Colonic mucosa (tissue), 4 donors: ENCODE measurements at regions not wholly inside any gene's neighbourhood (a gene's known extent, or its start where the extent isn't known, plus 50 kb on each side); places are given as distances from the start of the nearest gene placed in this dataset.

ENCODE experiments used
- DNase-seq: peaks from one replicate; pipeline ENCODE4 v3.0.0-alpha.2; 2020
- H3K27ac ChIP-seq: fragments of 200-600 bp; one replicate; pipeline ENCODE4 v1.8.0; 2021
- H3K27me3 ChIP-seq: fragments of 200-600 bp; one replicate; pipeline ENCODE4 v1.8.0; 2021
- H3K36me3 ChIP-seq: fragments of 200-600 bp; one replicate; pipeline ENCODE4 v1.8.0; 2021
- H3K4me1 ChIP-seq: fragments of 200-600 bp; one replicate; pipeline ENCODE4 v1.8.0; 2021; ENCODE audit warnings: mild to moderate bottlenecking
- H3K4me3 ChIP-seq: fragments of 200-600 bp; one replicate; pipeline ENCODE4 v1.8.0; 2021
- H3K9ac ChIP-seq, 2 donors: one replicate each; pipeline ENCODE4 v1.7.0; 2013; ENCODE audit warnings: control low read depth in 2 of 2, low read depth in 2 of 2, low read length in 2 of 2
- H3K9me3 ChIP-seq: fragments of 200-600 bp; one replicate; pipeline ENCODE4 v1.8.0; 2021
- intact Hi-C: fragments of 100-400 bp; cut with DNase I; formaldehyde crosslinking; loops from one replicate; pipeline ENCODE4 v1.14.1; 2022
- TF ChIP-seq, protein P1 (sequence below): fragments of 200-600 bp; IDR thresholded peaks from one replicate; pipeline ENCODE4 v1.8.0; 2022; ENCODE audit warnings: antibody characterized with exemption, mild to moderate bottlenecking
- donor health status: healthy.
- donor health status: DM: no; HTN: no; CAD: no.
- donor health status: DM: no; HTN: no; CAD: no.

DNA sequence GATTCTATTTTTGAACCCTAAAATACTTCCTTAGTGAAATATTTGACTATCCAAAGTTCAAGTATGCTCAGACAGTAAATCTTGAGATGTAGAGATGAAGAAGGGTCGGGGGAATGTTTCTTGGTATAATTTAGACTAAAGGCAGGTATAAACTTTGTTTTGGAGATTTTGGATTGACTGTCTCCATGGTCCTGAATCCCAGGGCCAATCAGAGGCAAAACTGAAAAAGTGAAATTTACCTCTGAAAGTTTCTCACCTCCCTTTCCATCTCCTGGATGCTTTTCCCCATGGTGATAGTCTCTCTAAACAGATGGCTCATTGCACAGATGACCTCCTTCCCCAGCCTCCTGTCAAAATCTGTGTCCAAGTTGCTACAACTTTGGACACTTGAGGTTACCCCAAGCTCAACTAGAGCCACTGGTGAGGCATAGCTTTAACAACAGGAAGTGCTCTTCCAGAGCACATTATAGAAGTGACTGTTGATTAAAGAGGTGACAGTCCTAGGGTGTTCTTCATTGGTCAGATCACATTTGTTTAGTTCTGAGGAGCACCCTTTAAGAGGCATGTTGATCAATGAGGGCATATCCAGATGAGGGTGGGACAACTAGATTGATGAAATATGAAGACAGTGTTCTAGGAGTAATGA lies 128.4 kb downstream of the AKAP11 start:
- DNase-seq: no peak
- Histone ChIP-seq H3K9me3 (no peaks in the 10 kb centered on the region), H3K27ac (no peak overlapping the region), H3K36me3 (no peaks in the 10 kb centered on the region), H3K4me3 (no peak overlapping the region), H3K27me3 (no peaks in the 10 kb centered on the region), H3K9ac (no peak overlapping the region), H3K4me1 (no peaks in the 10 kb centered on the region)
- intact Hi-C loops: no loop called here
- TF ChIP-seq, protein P1, sequence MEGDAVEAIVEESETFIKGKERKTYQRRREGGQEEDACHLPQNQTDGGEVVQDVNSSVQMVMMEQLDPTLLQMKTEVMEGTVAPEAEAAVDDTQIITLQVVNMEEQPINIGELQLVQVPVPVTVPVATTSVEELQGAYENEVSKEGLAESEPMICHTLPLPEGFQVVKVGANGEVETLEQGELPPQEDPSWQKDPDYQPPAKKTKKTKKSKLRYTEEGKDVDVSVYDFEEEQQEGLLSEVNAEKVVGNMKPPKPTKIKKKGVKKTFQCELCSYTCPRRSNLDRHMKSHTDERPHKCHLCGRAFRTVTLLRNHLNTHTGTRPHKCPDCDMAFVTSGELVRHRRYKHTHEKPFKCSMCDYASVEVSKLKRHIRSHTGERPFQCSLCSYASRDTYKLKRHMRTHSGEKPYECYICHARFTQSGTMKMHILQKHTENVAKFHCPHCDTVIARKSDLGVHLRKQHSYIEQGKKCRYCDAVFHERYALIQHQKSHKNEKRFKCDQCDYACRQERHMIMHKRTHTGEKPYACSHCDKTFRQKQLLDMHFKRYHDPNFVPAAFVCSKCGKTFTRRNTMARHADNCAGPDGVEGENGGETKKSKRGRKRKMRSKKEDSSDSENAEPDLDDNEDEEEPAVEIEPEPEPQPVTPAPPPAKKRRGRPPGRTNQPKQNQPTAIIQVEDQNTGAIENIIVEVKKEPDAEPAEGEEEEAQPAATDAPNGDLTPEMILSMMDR: no peak

DNA sequence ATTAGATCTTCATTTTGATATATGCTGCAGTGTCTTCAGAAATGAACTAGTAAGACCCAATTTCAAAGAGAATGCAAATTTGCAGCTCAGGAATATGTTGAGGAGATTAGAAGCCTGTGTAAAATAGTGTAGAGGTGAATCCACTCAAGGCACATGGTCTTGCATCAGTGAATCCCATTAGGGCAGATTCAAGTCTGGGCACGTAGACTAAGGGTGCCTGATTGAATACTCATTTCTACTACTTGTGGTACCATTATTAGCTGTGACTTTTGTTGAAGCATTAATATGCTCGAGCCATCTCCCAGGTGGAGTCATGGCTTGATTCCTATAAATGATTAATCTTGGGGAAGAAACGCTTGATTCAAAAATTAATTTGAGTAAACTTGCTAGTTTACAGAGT lies 129.4 kb downstream of the AKAP11 start:
- intact Hi-C loops: no loop called here
- no peak overlapping the region for H3K9ac ChIP-seq
- no peak overlapping the region for H3K27ac ChIP-seq
- no peaks in the 10 kb centered on the region for H3K36me3 ChIP-seq
- H3K4me3 ChIP-seq: no peak overlapping the region
- no peak for DNase-seq
- no peaks in the 10 kb centered on the region for H3K9me3 ChIP-seq
- TF ChIP-seq, protein P1: no peak
- no peaks in the 10 kb centered on the region for H3K4me1 ChIP-seq
- no peaks in the 10 kb centered on the region for H3K27me3 ChIP-seq

DNA sequence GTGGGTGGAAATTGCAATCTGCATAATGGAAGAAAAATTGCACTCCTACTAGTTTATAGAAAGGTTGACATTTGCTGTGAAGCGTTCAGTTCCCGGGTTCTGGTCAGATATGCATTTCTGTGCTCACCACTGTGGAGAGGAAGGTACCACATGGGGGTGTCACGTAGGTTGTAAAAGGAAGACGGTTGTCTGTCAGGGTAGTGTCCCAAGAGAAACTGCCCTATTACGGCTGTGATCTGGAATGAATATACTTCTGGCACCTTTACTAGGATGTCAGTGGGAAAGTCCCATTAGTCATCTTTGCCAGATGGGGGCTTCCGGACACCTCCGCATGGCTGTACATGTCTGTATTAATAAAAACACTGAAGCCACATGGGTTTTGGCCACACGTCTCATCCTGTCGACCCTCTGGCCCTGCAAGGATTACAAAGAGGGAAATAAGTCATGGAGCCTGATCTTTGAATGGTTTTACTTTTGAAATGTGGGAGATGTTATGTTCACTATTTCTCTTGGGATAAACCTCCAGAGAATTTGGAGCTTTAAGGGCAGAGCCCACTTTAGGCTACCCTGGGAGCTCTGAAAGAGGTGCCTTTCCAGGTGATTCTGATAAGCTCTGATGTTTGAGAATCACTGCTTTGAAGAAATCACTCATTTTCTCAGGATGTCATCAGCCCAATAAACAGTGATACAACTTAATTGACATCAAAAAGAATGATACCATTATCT lies 133.9 kb downstream of the AKAP11 start:
- H3K27ac ChIP-seq: no peak overlapping the region
- intact Hi-C loops: no loop called here
- H3K27me3 ChIP-seq: no peaks in the 10 kb centered on the region
- H3K4me3 ChIP-seq: no peak overlapping the region
- DNase-seq: no peak
- H3K4me1 ChIP-seq: no peaks in the 10 kb centered on the region
- no peak overlapping the region for H3K9ac ChIP-seq
- TF ChIP-seq, protein P1: no peak
- H3K9me3 ChIP-seq: no peaks in the 10 kb centered on the region
- no peaks in the 10 kb centered on the region for H3K36me3 ChIP-seq

DNA sequence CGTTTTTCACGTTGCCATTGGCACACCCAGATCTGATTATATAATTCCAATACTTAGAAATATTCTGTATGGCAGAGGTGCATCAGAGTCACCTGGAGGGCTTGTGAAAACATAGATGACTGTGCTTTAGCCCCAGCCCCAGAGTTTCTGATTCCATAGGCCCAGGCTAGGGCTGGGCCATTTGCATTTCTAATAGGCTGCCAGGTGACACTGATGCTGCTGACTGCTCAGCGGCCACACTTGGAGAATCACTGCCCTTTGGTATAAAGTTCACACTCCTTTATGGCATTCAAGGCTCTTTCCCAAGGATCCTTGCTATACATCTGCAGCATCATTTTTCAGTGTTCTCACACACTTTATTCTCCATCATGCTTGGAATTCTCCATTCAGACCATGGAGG lies 137.1 kb downstream of the AKAP11 start:
- Histone ChIP-seq H3K27ac (no peak overlapping the region), H3K4me1 (no peaks in the 10 kb centered on the region), H3K9me3 (no peaks in the 10 kb centered on the region), H3K9ac (no peak overlapping the region), H3K4me3 (no peak overlapping the region), H3K36me3 (no peaks in the 10 kb centered on the region), H3K27me3 (no peaks in the 10 kb centered on the region)
- TF ChIP-seq, protein P1: no peak
- no peak for DNase-seq
- intact Hi-C loops: no loop called here

DNA sequence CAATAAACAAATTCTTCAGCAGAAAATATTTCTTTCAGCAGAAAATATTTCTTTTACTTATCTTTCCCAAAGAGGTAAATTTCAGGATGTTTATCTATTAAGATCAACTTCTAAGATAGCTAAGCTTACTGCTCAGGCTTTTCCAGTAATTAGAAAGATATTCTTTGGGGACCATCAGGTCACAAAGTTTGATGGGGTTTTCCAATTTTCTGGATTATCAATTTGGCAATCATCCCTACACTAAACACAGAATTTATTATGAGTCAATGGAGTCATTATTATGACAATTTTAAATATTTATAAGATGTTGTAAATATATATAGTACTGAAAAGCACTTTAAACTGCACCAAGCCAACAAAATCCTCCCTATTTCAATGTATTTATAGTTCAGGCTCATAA lies 137.6 kb downstream of the AKAP11 start:
- no peak overlapping the region for H3K4me3 ChIP-seq

More for the DNA sequence above, 137.6 kb downstream of the AKAP11 start:
- no peaks in the 10 kb centered on the region for H3K9me3 ChIP-seq
- no peak overlapping the region for H3K9ac ChIP-seq
- H3K4me1 ChIP-seq: no peaks in the 10 kb centered on the region
- no peaks in the 10 kb centered on the region for H3K36me3 ChIP-seq
- H3K27ac ChIP-seq: no peak overlapping the region
- no peak for DNase-seq
- intact Hi-C loops: no loop called here
- H3K27me3 ChIP-seq: no peaks in the 10 kb centered on the region
- TF ChIP-seq, protein P1: no peak
